PC-9 (cell line): ENCODE measurements at regions not wholly inside any gene's neighbourhood (a gene's known extent, or its start where the extent isn't known, plus 50 kb on each side); places are given as distances from the start of the nearest gene placed in this dataset.

ENCODE experiments used
- BruUV-seq: library from RNA; stranded (reverse); fragments of 400-500 nt; replicated peaks from 2 replicates; lab custom pipeline; 2021; lab: Mats Ljungman, UMichigan
- CTCF ChIA-PET: fragments of 300-600 bp; sonication (Branson Sonifier 250); formaldehyde crosslinking; loops from one replicate; lab custom pipeline; 2022; ENCODE audit warnings: antibody characterized with exemption; lab: Charles Lee
- POLR2A ChIA-PET: fragments of 300-600 bp; sonication (Branson Sonifier 250); formaldehyde crosslinking; loops from one replicate; lab custom pipeline; 2022; ENCODE audit warnings: antibody characterized with exemption; ENCODE audit not compliant: unreplicated experiment; lab: Charles Lee
- DNase-seq, 2 experiments: peaks; one replicate each; pipeline versions ENCODE4 v3.0.0 to v3.0.0-alpha.2; 2015 to 2022; ENCODE audit warnings: mixed read lengths in 1 of 2
- H2AFZ ChIP-seq: fragments of 200-600 bp; sonication (generic); 2 replicates; pipeline ENCODE4 v1.8.1; 2017; ENCODE audit warnings: antibody characterized with exemption
- H3F3A ChIP-seq: fragments of 200-600 bp; sonication (generic); 2 replicates; pipeline ENCODE4 v1.8.1; 2017; ENCODE audit warnings: antibody characterized with exemption, mild to moderate bottlenecking, low read depth; ENCODE audit not compliant: insufficient read depth
- H3K27ac ChIP-seq: fragments of 200-600 bp; sonication (generic); 2 replicates; pipeline ENCODE4 v1.6.1; 2016; ENCODE audit warnings: mixed run types
- H3K27me3 ChIP-seq: fragments of 200-600 bp; sonication (generic); 2 replicates; pipeline ENCODE4 v1.6.1; 2016; ENCODE audit warnings: low read depth, mixed run types; ENCODE audit not compliant: insufficient read depth
- H3K36me3 ChIP-seq: fragments of 200-600 bp; sonication (generic); 2 replicates; pipeline ENCODE4 v1.6.1; 2016; ENCODE audit warnings: low read depth, mixed run types
- H3K4me1 ChIP-seq: fragments of 200-600 bp; sonication (generic); replicated peaks from 2 replicates; pipeline ENCODE4 v1.6.1; 2016; ENCODE audit warnings: mixed run types; ENCODE audit not compliant: insufficient read depth
- H3K4me2 ChIP-seq: fragments of 200-600 bp; sonication (generic); 2 replicates; pipeline ENCODE4 v1.6.1; 2017; ENCODE audit warnings: mixed run types
- H3K4me3 ChIP-seq: fragments of 200-600 bp; sonication (generic); 2 replicates; pipeline ENCODE4 v1.6.1; 2016; ENCODE audit warnings: mixed run types
- H3K79me2 ChIP-seq: fragments of 200-600 bp; sonication (generic); 2 replicates; pipeline ENCODE4 v1.6.1; 2017; ENCODE audit warnings: low read depth, mixed run types
- H3K9me2 ChIP-seq: fragments of 200-600 bp; sonication (generic); 2 replicates; pipeline ENCODE4 v1.8.1; 2017; ENCODE audit warnings: mild to moderate bottlenecking; ENCODE audit not compliant: insufficient read depth
- H3K9me3 ChIP-seq: fragments of 200-600 bp; sonication (generic); 2 replicates; pipeline ENCODE4 v1.8.1; 2016; ENCODE audit warnings: low read depth; ENCODE audit not compliant: insufficient read depth
- H4K20me1 ChIP-seq: fragments of 200-600 bp; sonication (generic); 2 replicates; pipeline ENCODE4 v1.8.1; 2017; ENCODE audit not compliant: insufficient read depth
- CTCF ChIP-seq: fragments of 200-600 bp; sonication (generic); conservative IDR thresholded peaks from 2 replicates; pipeline ENCODE4 v1.6.1; 2017; ENCODE audit warnings: mixed run types, antibody characterized with exemption, mild to moderate bottlenecking, moderate library complexity
- EZH2 ChIP-seq: fragments of 200-600 bp; sonication (generic); IDR thresholded peaks from 2 replicates; pipeline ENCODE4 v1.8.0; 2017; ENCODE audit warnings: antibody characterized with exemption, low read depth
- intact Hi-C: fragments of 100-400 bp; cut with micrococcal nuclease; formaldehyde crosslinking; loops from one replicate; pipeline ENCODE4 v1.10.0; 2022; ENCODE audit not compliant: unreplicated experiment

- H3K79me2 ChIP-seq = no peaks in the 10 kb centered on the region
Measured at GRCh38 chr12:84191779-84192178, 720.8 kb downstream of the SLC6A15 start.

GRCh38 chr12:84186433-84186832 is 726.2 kb downstream of the SLC6A15 start:
- no peaks in the 10 kb centered on the region for H3F3A ChIP-seq
- H2AFZ ChIP-seq = no peak overlapping the region
- no peak overlapping the region for H3K27ac ChIP-seq
- H3K4me3 ChIP-seq = no peak overlapping the region
- no peaks in the 10 kb centered on the region for H3K9me3 ChIP-seq
- no peaks in the 10 kb centered on the region for H3K9me2 ChIP-seq
- intact Hi-C loops = no loop called here
- no peak for TF ChIP-seq EZH2
- TF ChIP-seq CTCF = no peak
- H3K27me3 ChIP-seq = no peaks in the 10 kb centered on the region
- H3K79me2 ChIP-seq = no peaks in the 10 kb centered on the region
- ChIA-PET POLR2A (no interaction called here), CTCF (no interaction called here)
- no peak for DNase-seq
- no peak overlapping the region for H3K4me2 ChIP-seq
- no peaks in the 10 kb centered on the region for H3K36me3 ChIP-seq
- H3K4me1 ChIP-seq = no peaks in the 10 kb centered on the region
- no TSS peak for BruUV-seq
- H4K20me1 ChIP-seq = no peaks in the 10 kb centered on the region

More at GRCh38 chr12:84191779-84192178, 720.8 kb downstream of the SLC6A15 start:
- Histone ChIP-seq H3F3A (no peaks in the 10 kb centered on the region), H3K27me3 (no peaks in the 10 kb centered on the region), H3K9me3 (no peaks in the 10 kb centered on the region), H3K4me3 (no peak overlapping the region), H3K4me2 (no peak overlapping the region), H3K9me2 (no peaks in the 10 kb centered on the region), H3K36me3 (no peaks in the 10 kb centered on the region), H3K4me1 (no peaks in the 10 kb centered on the region), H3K27ac (no peak overlapping the region), H4K20me1 (no peaks in the 10 kb centered on the region), H2AFZ (no peak overlapping the region)
- intact Hi-C loops = no loop called here
- BruUV-seq = no TSS peak
- POLR2A ChIA-PET = no interaction called here
- DNase-seq = no peak
- TF ChIP-seq EZH2 (no peak), CTCF (no peak)
- CTCF ChIA-PET = no interaction called here

- Histone ChIP-seq H3K9me3 (no peaks in the 10 kb centered on the region), H3K27me3 (no peaks in the 10 kb centered on the region), H3K27ac (no peak overlapping the region), H3F3A (no peaks in the 10 kb centered on the region), H3K36me3 (no peaks in the 10 kb centered on the region), H4K20me1 (no peaks in the 10 kb centered on the region), H2AFZ (no peak overlapping the region), H3K79me2 (no peaks in the 10 kb centered on the region), H3K9me2 (no peaks in the 10 kb centered on the region), H3K4me3 (no peak overlapping the region), H3K4me2 (no peak overlapping the region), H3K4me1 (no peaks in the 10 kb centered on the region)
- TF ChIP-seq CTCF (no peak), EZH2 (no peak)
- ChIA-PET CTCF (no interaction called here), POLR2A (no interaction called here)
- intact Hi-C loops = no loop called here
- DNase-seq = no peak
- no TSS peak for BruUV-seq
Measured at GRCh38 chr12:84183576-84183975, 729.0 kb downstream of the SLC6A15 start.
